ENCODE measurements at regions not wholly inside any gene's neighbourhood (a gene's known extent, or its start where the extent isn't known, plus 50 kb on each side); places are given as distances from the start of the nearest gene placed in this dataset.

DNA sequence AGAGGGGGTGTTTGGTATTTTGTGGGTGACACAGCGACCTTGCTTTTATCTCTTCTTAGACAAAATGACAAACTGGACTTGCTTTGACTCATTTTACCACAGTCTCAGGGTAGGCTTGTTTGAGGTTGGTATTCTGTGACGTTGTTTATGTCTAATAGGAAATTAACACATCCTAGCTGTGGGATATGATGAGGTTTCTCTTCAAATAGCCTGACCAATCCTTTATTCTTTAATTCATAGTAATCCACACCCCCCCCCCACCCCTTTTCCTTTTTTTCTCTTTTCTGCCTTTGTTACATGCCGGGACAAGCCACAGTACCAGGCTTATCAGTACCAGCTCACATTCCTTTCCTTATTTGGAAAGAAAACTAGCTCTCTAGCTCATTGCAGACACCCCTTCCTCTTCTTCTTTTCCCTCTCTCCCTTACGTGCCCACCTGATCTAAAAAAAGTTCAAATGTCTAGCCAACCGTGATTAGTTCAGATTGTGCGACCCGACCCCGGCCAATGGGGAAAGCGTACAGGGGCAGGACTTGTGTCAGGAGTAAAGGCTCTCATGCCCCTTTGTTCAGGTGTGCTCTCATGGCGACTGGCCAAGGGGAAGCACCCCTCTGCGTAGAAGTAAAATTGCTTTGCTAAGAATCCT lies 52.2 kb upstream of the PTPRM start:
- peaks cover 2% of the 10 kb centered on the region for H3K27me3 Mint-ChIP-seq (ENCODE audit: unreplicated experiment)
- H3K9me3 Mint-ChIP-seq (ENCODE audit: unreplicated experiment), result peaks cover 4% of the 10 kb centered on the region
- no peaks in the 10 kb centered on the region for H3K36me3 Mint-ChIP-seq (ENCODE audit: unreplicated experiment)
- DNase-seq, result no peak
- H3K27ac Mint-ChIP-seq (ENCODE audit: unreplicated experiment), result no peak overlapping the region
- no peak overlapping the region for H3K4me3 Mint-ChIP-seq (ENCODE audit: unreplicated experiment)
- TF ChIP-seq, protein P1, sequence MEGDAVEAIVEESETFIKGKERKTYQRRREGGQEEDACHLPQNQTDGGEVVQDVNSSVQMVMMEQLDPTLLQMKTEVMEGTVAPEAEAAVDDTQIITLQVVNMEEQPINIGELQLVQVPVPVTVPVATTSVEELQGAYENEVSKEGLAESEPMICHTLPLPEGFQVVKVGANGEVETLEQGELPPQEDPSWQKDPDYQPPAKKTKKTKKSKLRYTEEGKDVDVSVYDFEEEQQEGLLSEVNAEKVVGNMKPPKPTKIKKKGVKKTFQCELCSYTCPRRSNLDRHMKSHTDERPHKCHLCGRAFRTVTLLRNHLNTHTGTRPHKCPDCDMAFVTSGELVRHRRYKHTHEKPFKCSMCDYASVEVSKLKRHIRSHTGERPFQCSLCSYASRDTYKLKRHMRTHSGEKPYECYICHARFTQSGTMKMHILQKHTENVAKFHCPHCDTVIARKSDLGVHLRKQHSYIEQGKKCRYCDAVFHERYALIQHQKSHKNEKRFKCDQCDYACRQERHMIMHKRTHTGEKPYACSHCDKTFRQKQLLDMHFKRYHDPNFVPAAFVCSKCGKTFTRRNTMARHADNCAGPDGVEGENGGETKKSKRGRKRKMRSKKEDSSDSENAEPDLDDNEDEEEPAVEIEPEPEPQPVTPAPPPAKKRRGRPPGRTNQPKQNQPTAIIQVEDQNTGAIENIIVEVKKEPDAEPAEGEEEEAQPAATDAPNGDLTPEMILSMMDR (IDR thresholded peaks at IDR 0.05; ENCODE audit: partially characterized antibody, unreplicated experiment), result no peak
- H3K4me1 Mint-ChIP-seq (ENCODE audit: low read depth, unreplicated experiment), result peaks cover 7% of the 10 kb centered on the region

DNA sequence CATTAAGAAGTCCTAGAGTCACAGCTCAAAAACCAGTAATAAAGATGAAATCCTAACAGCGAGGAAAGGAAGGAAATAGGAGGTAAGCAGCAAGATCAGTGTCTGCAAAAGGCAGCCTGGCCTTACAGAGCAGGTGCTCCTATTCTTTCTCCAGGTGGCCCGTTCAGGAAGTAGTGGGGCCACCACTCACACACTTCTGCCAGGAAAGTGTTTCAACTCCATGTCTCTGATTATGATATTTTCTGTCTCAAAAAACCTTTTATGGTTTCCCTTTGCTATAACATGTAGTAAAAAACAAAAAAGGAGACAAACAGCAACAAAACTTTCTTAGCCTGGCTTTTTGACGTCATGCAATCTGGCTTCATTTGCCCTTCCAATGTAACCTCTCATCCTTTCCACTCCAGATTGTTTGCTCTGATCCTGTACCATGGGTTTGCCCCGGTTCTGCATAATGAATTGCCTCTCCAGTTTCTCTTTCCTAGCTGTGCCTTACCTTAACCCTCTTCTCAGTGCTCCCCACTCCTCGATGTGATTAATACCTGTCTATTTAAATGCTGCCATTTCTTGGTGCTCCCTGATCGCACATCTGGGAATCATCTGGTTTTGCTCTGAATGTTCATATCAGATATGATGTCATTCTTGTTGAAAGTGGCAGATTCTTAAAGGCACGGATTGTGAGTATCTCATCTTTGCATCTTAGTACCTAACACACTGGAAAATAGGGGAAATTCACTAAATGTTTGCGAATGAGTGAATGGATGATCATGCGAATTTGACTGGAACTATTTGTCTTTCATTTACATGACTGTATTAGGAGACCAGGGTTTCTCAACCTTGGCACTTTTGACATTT lies 50.6 kb upstream of the PTPRM start:
- H3K27ac Mint-ChIP-seq (ENCODE audit: unreplicated experiment), result no peak overlapping the region
- no peaks in the 10 kb centered on the region for H3K27me3 Mint-ChIP-seq (ENCODE audit: unreplicated experiment)
- DNase-seq, result no peak
- TF ChIP-seq, protein P1 (IDR thresholded peaks at IDR 0.05; ENCODE audit: partially characterized antibody, unreplicated experiment), result no peak
- peaks cover 4% of the 10 kb centered on the region for H3K9me3 Mint-ChIP-seq (ENCODE audit: unreplicated experiment)
- no peak overlapping the region for H3K4me3 Mint-ChIP-seq (ENCODE audit: unreplicated experiment)
- H3K36me3 Mint-ChIP-seq (ENCODE audit: unreplicated experiment), result no peaks in the 10 kb centered on the region
- H3K4me1 Mint-ChIP-seq (ENCODE audit: low read depth, unreplicated experiment), result peaks cover 10% of the 10 kb centered on the region
